HepG2 (cell line): ENCODE measurements at regions not wholly inside any gene's neighbourhood (a gene's known extent, or its start where the extent isn't known, plus 50 kb on each side); places are given as distances from the start of the nearest gene placed in this dataset.

Source experiments
- ATF2 ChIP-seq: sonication (generic); formaldehyde crosslinking; IDR thresholded peaks from 2 replicates; pipeline ENCODE4 v1.4.0; 2020; ENCODE audit warnings: missing genetic modification reagents
- BRF2 ChIP-seq: sonication (generic); formaldehyde crosslinking; IDR thresholded peaks from 2 replicates; pipeline ENCODE4 v1.8.1; 2022; ENCODE audit warnings: mild to moderate bottlenecking, missing genetic modification reagents
- E2F5 ChIP-seq: sonication (generic); formaldehyde crosslinking; conservative IDR thresholded peaks from 2 replicates; pipeline ENCODE4 v1.4.0; 2020; ENCODE audit warnings: missing genetic modification reagents
- ETV6 ChIP-seq: sonication (generic); formaldehyde crosslinking; conservative IDR thresholded peaks from 2 replicates; pipeline ENCODE4 v1.4.0; 2020; ENCODE audit warnings: missing genetic modification reagents
- HMGA1 ChIP-seq: sonication (generic); formaldehyde crosslinking; conservative IDR thresholded peaks from 2 replicates; pipeline ENCODE4 v1.4.0; 2020; ENCODE audit warnings: missing genetic modification reagents
- KLF9 ChIP-seq: IDR thresholded peaks from 2 replicates; pipeline ENCODE4 v1.6.1; 2016; ENCODE audit warnings: low read depth
- MAFG ChIP-seq: sonication (generic); formaldehyde crosslinking; IDR thresholded peaks from 2 replicates; pipeline ENCODE4 v1.5.1; 2020; ENCODE audit warnings: mild to moderate bottlenecking, missing genetic modification reagents
- PBX2 ChIP-seq: IDR thresholded peaks from 2 replicates; pipeline ENCODE4 v1.6.1; 2016; ENCODE audit warnings: control low read depth
- PBX3 ChIP-seq: sonication (generic); formaldehyde crosslinking; IDR thresholded peaks from 2 replicates; pipeline ENCODE4 v1.8.1; 2023; ENCODE audit warnings: missing genetic modification reagents, inconsistent platforms, borderline replicate concordance
- PCBP1 ChIP-seq: fragments of 200-400 bp; formaldehyde crosslinking; IDR thresholded peaks from 2 replicates; pipeline ENCODE4 v1.6.1; 2017; ENCODE audit warnings: mild to moderate bottlenecking, low read depth, low read length, borderline replicate concordance
- PHF20 ChIP-seq: sonication (generic); formaldehyde crosslinking; IDR thresholded peaks from 2 replicates; pipeline ENCODE4 v1.5.0; 2020; ENCODE audit warnings: mild to moderate bottlenecking, missing genetic modification reagents
- POLR2AphosphoS2 ChIP-seq: IDR thresholded peaks from 2 replicates; pipeline ENCODE4 v1.6.1; 2011; ENCODE audit warnings: low read depth, low read length, improper control_type of control experiment
- PREB ChIP-seq: sonication (generic); formaldehyde crosslinking; IDR thresholded peaks from 2 replicates; pipeline ENCODE4 v1.4.0; 2020; ENCODE audit warnings: missing genetic modification reagents
- RXRB ChIP-seq: IDR thresholded peaks from 2 replicates; pipeline ENCODE4 v1.6.1; 2016; ENCODE audit warnings: borderline replicate concordance, missing genetic modification reagents, missing compliant biosample characterization
- SAFB2 ChIP-seq: sonication (generic); formaldehyde crosslinking; IDR thresholded peaks from 2 replicates; pipeline ENCODE4 v1.5.1; 2020; ENCODE audit warnings: missing genetic modification reagents, low read depth, mild to moderate bottlenecking, borderline replicate concordance
- TFE3 ChIP-seq: IDR thresholded peaks from 2 replicates; pipeline ENCODE4 v1.6.1; 2016
- ZBTB44 ChIP-seq: sonication (generic); formaldehyde crosslinking; IDR thresholded peaks from 2 replicates; pipeline ENCODE4 v1.4.0; 2020; ENCODE audit warnings: missing genetic modification reagents
- ZMYM3 ChIP-seq: sonication (generic); formaldehyde crosslinking; IDR thresholded peaks from 2 replicates; pipeline ENCODE4 v1.5.1; 2020; ENCODE audit warnings: mild to moderate bottlenecking, missing genetic modification reagents
- ZNF777 ChIP-seq: sonication (generic); formaldehyde crosslinking; IDR thresholded peaks from 2 replicates; pipeline ENCODE4 v1.4.0; 2020; ENCODE audit warnings: missing genetic modification reagents

- peak; percentile 82 for TF ChIP-seq TFE3 (CRISPR knock-in tag)
- TF ChIP-seq MAFG (CRISPR knock-in tag): no peak
- TF ChIP-seq ZBTB44 (CRISPR knock-in tag): 0 out of 2 replicates have a peak, but pooled peaks have one; percentile 54
- no peak for TF ChIP-seq E2F5 (CRISPR knock-in tag)
- peak; percentile 51; the same call in 1 of the 2 replicates for TF ChIP-seq BRF2
- TF ChIP-seq HMGA1: no peak
- TF ChIP-seq SAFB2 (CRISPR knock-in tag): no peak
- TF ChIP-seq ATF2: peak; percentile 90
- no peak for TF ChIP-seq POLR2AphosphoS2
- TF ChIP-seq PCBP1: 0 out of 2 replicates have a peak, but pooled peaks have one; percentile 35
- 0 out of 2 replicates have a peak, but pooled peaks have one; percentile 40 for TF ChIP-seq PHF20 (CRISPR knock-in tag)
- TF ChIP-seq PBX3 (CRISPR knock-in tag): no peak
- peak; percentile 90 for TF ChIP-seq ETV6
- TF ChIP-seq RXRB (CRISPR knock-in tag): peak; percentile 92
- peak; percentile 76; the same call in 1 of the 2 replicates for TF ChIP-seq KLF9 (CRISPR knock-in tag)
- TF ChIP-seq ZNF777 (CRISPR knock-in tag): no peak; the same call in 1 of the 2 replicates
- TF ChIP-seq PBX2: no peak
- TF ChIP-seq PREB: no peak
- TF ChIP-seq ZMYM3 (CRISPR knock-in tag): peak; percentile 94
These were observed 235.3 kb downstream of the SYK start (continued) for GRCh38 chr9:91036826-91037510.
